Kidney (tissue), 13 donors: ENCODE measurements at regions not wholly inside any gene's neighbourhood (a gene's known extent, or its start where the extent isn't known, plus 50 kb on each side); places are given as distances from the start of the nearest gene placed in this dataset.

ENCODE experiments used
- DNase-seq, 5 donors: peaks; one replicate each; pipeline ENCODE4 v3.0.0-alpha.2; 2013 to 2020
- FAIRE-seq: peaks from 2 replicates; lab custom pipeline; 2012; peaks lifted over from hg19 to GRCh38; lab: Jason Lieb, UNC
- H3K27ac ChIP-seq, 2 donors: one replicate each; pipeline ENCODE4 v1.7.0; 2013; ENCODE audit warnings: low read depth in 2 of 2, low read length in 2 of 2, inconsistent platforms in 1 of 2
- H3K27me3 ChIP-seq: one replicate; pipeline ENCODE4 v1.7.1; 2013; ENCODE audit warnings: low read length, inconsistent platforms; ENCODE audit not compliant: control insufficient read depth, insufficient read depth
- H3K36me3 ChIP-seq, 3 donors: one replicate each; pipeline versions ENCODE4 v1.7.0 to v1.7.1; 2013; ENCODE audit warnings: low read length in 3 of 3, control low read depth in 1 of 3, inconsistent platforms in 1 of 3; ENCODE audit not compliant: insufficient read depth in 3 of 3, control insufficient read depth in 2 of 3
- H3K4me1 ChIP-seq, 3 donors: one replicate each; pipeline versions ENCODE4 v1.7.0 to v1.7.1; 2013; ENCODE audit warnings: low read length in 3 of 3, inconsistent platforms in 1 of 3, low read depth in 1 of 3; ENCODE audit not compliant: control insufficient read depth in 2 of 3, insufficient read depth in 2 of 3
- H3K4me3 ChIP-seq, 3 donors: one replicate each; pipeline versions ENCODE4 v1.7.0 to v1.8.1; 2013; ENCODE audit warnings: low read length in 3 of 3, control low read depth in 1 of 3, inconsistent platforms in 1 of 3
- H3K9ac ChIP-seq, 3 donors: one replicate each; pipeline versions ENCODE4 v1.7.0 to v1.7.1; 2013; ENCODE audit warnings: low read length in 3 of 3, control low read depth in 1 of 3, inconsistent platforms in 1 of 3
- H3K9me3 ChIP-seq, 3 donors: one replicate each; pipeline versions ENCODE4 v1.7.0 to v1.7.1; 2013; ENCODE audit warnings: low read length in 3 of 3, control low read depth in 1 of 3, inconsistent platforms in 1 of 3; ENCODE audit not compliant: control insufficient read depth in 2 of 3, insufficient read depth in 1 of 3
- CTCF ChIP-seq: IDR thresholded peaks from 3 replicates; pipeline ENCODE4 v1.5.1; 2012; ENCODE audit warnings: mild to moderate bottlenecking, moderate library complexity, borderline replicate concordance; ENCODE audit not compliant: insufficient read depth; ENCODE audit errors: extremely low read depth
- intact Hi-C: fragments of 100-400 bp; cut with DNase I; formaldehyde crosslinking; loops from one replicate; pipeline ENCODE4 v1.11.1; 2022
- donor health status: control.
- donor health status: control.
- donor health status: control.
- donor health status: control.
- donor health status: control.
- donor health status: DM: yes; HTN: yes; CAD: no.
- donor health status: Normal renal cell carcinoma (clear cell type).

- Histone ChIP-seq H3K36me3 (no peaks in the 10 kb centered on the region), H3K27ac (no peak overlapping the region), H3K4me3 (no peak overlapping the region), H3K9ac (no peak overlapping the region), H3K27me3 (no peaks in the 10 kb centered on the region), H3K9me3 (no peaks in the 10 kb centered on the region), H3K4me1 (no peaks in the 10 kb centered on the region)
- no peak for DNase-seq
- intact Hi-C loops, result no loop called here
- TF ChIP-seq CTCF, result no peak
- no peak for FAIRE-seq
Measured at GRCh38 chr6:71028236-71028876, 71.5 kb upstream of the B3GAT2 start.

- DNase-seq (no peak), FAIRE-seq (no peak)
- no peak for TF ChIP-seq CTCF
- Histone ChIP-seq H3K36me3 (no peaks in the 10 kb centered on the region), H3K27me3 (no peaks in the 10 kb centered on the region), H3K4me3 (no peak overlapping the region), H3K4me1 (no peaks in the 10 kb centered on the region), H3K9me3 (no peaks in the 10 kb centered on the region), H3K9ac (no peak overlapping the region), H3K27ac (no peak overlapping the region)
- intact Hi-C loops, result no loop called here
Measured at GRCh38 chr6:71028877-71029252, 72.0 kb upstream of the B3GAT2 start.

- H3K27ac ChIP-seq, result no peak overlapping the region
- no peak for FAIRE-seq
Measured at GRCh38 chr6:71029555-71029954, 72.7 kb upstream of the B3GAT2 start.

More at GRCh38 chr6:71029555-71029954, 72.7 kb upstream of the B3GAT2 start:
- no peak overlapping the region for H3K9ac ChIP-seq
- H3K36me3 ChIP-seq, result no peaks in the 10 kb centered on the region
- H3K27me3 ChIP-seq, result no peaks in the 10 kb centered on the region
- no peak for DNase-seq
- H3K9me3 ChIP-seq, result no peaks in the 10 kb centered on the region
- no peak for TF ChIP-seq CTCF
- intact Hi-C loops, result no loop called here
- H3K4me1 ChIP-seq, result no peaks in the 10 kb centered on the region
- no peak overlapping the region for H3K4me3 ChIP-seq
